Activated T-helper 2 cell treated with anti-CD3 and anti-CD28 coated beads, Interferon-gamma antibody, Interleukin-2, Interleukin-4, amounts not matched to agents 10 μg/mL and 5 μg/mL and 100 μg/mL, durations not matched to agents 14 hours and 24 hours and 36 hours (primary cell): ENCODE measurements at regions not wholly inside any gene's neighbourhood (a gene's known extent, or its start where the extent isn't known, plus 50 kb on each side); places are given as distances from the start of the nearest gene placed in this dataset.
"Not testable (repeated sequence)": the region's sequence is repeated elsewhere in the genome, so short reads cannot be mapped to it uniquely, and the experiment has no call there.

Source experiments
- DNase-seq: peaks from one replicate; pipeline ENCODE4 v3.0.0; 2021; ENCODE audit warnings: low spot score
- H3K27ac Mint-ChIP-seq: one replicate; pipeline ENCODE4 v1.8.0; 2021; ENCODE audit warnings: mixed read lengths
- H3K27me3 Mint-ChIP-seq: one replicate; pipeline ENCODE4 v1.8.0; 2021; ENCODE audit warnings: low read depth, mixed read lengths
- H3K36me3 Mint-ChIP-seq: one replicate; pipeline ENCODE4 v1.8.0; 2021; ENCODE audit warnings: low read depth, mixed read lengths
- H3K4me1 Mint-ChIP-seq: one replicate; pipeline ENCODE4 v1.8.0; 2021; ENCODE audit warnings: low read depth, mixed read lengths
- H3K4me3 Mint-ChIP-seq: one replicate; pipeline ENCODE4 v1.8.0; 2021; ENCODE audit warnings: low read depth, mild to moderate bottlenecking, moderate library complexity, mixed read lengths
- H3K9me3 Mint-ChIP-seq: one replicate; pipeline ENCODE4 v1.8.0; 2021; ENCODE audit warnings: mixed read lengths
- intact Hi-C: fragments of 100-400 bp; cut with micrococcal nuclease; formaldehyde crosslinking; loops from one replicate; pipeline ENCODE4 v1.15.1; 2023

DNA sequence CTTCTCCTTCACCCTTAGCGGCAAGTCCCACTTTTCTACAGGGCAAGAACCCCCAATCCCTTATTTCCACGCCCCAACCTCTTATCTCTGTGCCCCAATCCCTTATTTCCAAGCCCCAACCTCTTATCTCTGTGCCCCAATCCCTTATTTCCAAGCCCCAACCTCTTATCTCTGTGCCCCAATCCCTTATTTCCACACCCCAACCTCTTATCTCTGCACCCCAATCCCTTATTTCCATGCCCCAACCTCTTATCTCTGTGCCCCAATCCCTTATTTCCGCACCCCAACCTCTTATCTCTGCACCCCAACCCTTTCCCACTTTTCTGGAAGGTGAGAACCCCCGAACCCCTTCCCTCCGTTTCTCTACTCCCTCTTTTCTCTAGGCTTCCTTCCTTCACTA is 116.1 kb upstream of the GJE1 start:
- H3K36me3 Mint-ChIP-seq, H3K27ac Mint-ChIP-seq, H3K4me1 Mint-ChIP-seq, H3K27me3 Mint-ChIP-seq, DNase-seq, intact Hi-C loops, H3K4me3 Mint-ChIP-seq, H3K9me3 Mint-ChIP-seq: not testable (repeated sequence)

DNA sequence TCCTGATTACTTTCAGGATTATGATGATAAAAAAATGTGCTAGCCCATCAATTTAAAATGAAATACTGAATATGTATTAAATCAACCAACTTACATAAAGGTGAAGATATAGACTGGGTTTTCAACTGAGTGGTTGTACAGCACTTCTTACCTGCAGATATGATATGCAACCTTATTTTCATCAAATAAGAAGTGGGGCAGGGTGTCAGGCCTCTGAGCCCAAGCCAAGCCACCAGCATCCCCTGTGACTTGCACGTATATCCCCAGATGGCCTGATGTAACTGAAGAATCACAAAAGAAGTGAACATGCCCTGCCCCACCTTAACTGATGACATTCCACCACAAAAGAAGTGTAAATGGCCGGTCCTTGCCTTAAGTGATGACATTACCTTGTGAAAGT is 117.3 kb upstream of the GJE1 start:
- H3K4me1 Mint-ChIP-seq, intact Hi-C loops, H3K4me3 Mint-ChIP-seq, H3K9me3 Mint-ChIP-seq, H3K27ac Mint-ChIP-seq, H3K36me3 Mint-ChIP-seq, DNase-seq: not testable (repeated sequence)
- peaks cover 10% of the 10 kb centered on the region for H3K27me3 Mint-ChIP-seq

DNA sequence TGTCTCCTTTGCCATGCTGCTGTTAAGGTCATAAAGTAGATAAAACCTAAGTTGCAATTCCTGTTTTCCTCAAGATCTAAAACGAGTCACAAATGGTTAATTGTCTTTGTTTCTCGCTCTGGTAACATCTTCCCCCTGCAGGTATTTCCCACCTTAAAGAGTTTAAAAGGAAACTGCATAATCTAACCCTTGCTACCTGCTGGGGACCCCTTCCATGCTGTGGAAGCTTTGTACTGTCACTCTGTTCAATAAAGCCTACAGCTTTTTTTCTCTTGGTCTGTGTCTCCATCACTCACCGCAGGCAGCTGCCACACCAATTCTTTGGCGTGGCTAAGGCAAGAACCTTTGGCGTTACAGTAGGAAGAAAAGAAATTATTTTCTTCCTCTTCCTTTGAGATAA is 117.7 kb upstream of the GJE1 start:
- Mint-ChIP-seq H3K4me1 (peaks cover 4% of the 10 kb centered on the region), H3K27me3 (peaks cover 10% of the 10 kb centered on the region), H3K36me3 (no peaks in the 10 kb centered on the region), H3K9me3 (no peaks in the 10 kb centered on the region), H3K27ac (no peak overlapping the region), H3K4me3 (no peak overlapping the region)
- DNase-seq, result no peak
- intact Hi-C loops, result no loop called here

DNA sequence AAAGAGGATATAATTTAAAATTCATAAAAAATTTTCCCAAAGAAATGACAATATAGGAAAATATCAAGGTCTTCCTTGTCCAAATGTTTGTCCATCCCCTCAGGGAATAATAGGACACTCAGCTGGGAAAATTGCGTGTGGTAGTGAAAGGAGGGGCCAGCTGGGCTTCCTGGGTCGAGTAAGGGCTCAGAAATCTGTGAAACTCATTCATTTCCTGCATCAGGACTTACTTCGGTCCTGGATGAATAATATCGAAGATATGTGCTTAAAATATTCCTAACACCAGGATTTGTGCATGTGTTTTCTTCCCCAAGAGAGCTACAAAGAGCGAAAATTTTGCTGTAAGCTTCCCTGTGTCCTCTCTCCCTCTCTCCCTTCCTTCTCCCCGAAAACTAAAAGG is 118.2 kb upstream of the GJE1 start:
- H3K4me1 Mint-ChIP-seq, result peaks cover 4% of the 10 kb centered on the region
- no peak overlapping the region for H3K27ac Mint-ChIP-seq
- peaks cover 10% of the 10 kb centered on the region for H3K27me3 Mint-ChIP-seq
- H3K4me3 Mint-ChIP-seq, result no peak overlapping the region
- no peak for DNase-seq
- intact Hi-C loops, result no loop called here
- H3K36me3 Mint-ChIP-seq, result no peaks in the 10 kb centered on the region
- no peaks in the 10 kb centered on the region for H3K9me3 Mint-ChIP-seq

DNA sequence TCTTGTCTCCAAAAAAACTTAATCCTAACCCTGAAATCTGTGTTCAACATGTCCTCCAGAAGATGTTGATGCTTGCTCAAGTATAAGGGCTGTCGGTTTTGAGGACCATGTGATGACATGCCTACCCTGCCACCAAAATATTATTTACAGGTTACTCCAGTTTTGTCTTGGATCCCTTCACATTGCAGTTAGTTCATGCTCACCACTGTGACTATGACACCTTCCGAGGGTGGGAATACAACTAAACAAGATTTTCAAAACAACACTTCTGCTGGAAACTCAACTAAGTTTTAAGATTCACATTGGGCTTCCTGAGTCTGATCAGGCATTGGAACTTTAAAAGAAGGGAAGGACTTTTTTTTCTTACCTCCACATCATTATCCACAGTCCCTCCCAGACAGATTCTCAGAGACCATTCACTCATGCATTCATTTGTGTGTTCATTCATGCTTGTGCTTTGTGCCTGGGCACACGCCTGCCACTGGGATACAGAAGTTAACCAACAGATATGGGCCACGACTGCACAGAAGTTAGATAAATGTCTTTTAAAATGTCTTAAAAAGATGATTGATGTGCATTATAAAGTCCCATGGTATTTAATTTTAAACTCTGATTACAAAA is 118.7 kb upstream of the GJE1 start:
- DNase-seq, result no peak
- Mint-ChIP-seq H3K4me3 (no peak overlapping the region), H3K27me3 (peaks cover 10% of the 10 kb centered on the region), H3K9me3 (no peaks in the 10 kb centered on the region), H3K4me1 (peaks cover 4% of the 10 kb centered on the region), H3K27ac (no peak overlapping the region), H3K36me3 (no peaks in the 10 kb centered on the region)
- intact Hi-C loops, result no loop called here

DNA sequence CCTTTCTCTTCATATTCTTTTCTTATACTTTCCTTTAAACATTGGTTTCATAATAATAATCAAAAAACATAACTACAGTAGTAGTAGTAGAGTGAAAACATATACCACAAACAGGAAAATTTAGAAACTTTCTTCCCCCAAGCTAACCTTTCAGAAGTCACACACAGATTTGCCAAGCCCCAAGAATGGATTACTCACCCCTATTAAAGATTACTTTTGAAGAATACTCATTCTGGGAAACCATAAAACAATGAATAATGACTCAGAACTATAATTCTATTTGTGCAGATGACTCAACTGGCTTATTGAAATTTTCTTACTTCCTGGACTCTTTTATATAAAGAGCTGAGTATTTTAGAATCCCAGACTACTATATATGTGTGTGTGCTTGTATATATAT is 119.4 kb upstream of the GJE1 start:
- intact Hi-C loops, result no loop called here

DNA sequence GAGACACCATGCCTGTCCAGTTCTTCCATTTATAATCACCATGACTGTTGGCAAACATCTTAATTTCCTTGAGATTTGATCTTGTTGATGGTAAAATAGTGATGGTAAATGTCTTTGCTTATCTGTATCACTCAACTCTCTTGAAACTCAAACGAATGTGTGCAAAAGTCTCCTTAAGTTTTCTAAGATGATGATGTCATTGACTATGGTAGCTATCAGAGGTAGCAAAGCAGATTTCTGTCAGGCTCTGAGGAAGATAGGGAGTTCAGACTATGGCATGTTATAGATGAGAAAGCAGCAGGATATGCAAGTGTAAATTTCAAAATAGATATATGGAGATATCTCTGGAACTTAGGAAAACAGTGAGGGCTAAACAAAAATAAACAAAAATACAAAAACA is 121.0 kb upstream of the GJE1 start:
- Mint-ChIP-seq H3K27ac (no peak overlapping the region), H3K27me3 (peaks cover 10% of the 10 kb centered on the region), H3K4me1 (peaks cover 4% of the 10 kb centered on the region), H3K4me3 (no peak overlapping the region), H3K36me3 (no peaks in the 10 kb centered on the region), H3K9me3 (no peaks in the 10 kb centered on the region)
- intact Hi-C loops, result no loop called here
- DNase-seq, result no peak

More for the DNA sequence above, 119.4 kb upstream of the GJE1 start:
- Mint-ChIP-seq H3K4me1 (peaks cover 4% of the 10 kb centered on the region), H3K36me3 (no peaks in the 10 kb centered on the region), H3K27me3 (peaks cover 10% of the 10 kb centered on the region), H3K27ac (no peak overlapping the region), H3K4me3 (no peak overlapping the region), H3K9me3 (no peaks in the 10 kb centered on the region)
- DNase-seq, result no peak

DNA sequence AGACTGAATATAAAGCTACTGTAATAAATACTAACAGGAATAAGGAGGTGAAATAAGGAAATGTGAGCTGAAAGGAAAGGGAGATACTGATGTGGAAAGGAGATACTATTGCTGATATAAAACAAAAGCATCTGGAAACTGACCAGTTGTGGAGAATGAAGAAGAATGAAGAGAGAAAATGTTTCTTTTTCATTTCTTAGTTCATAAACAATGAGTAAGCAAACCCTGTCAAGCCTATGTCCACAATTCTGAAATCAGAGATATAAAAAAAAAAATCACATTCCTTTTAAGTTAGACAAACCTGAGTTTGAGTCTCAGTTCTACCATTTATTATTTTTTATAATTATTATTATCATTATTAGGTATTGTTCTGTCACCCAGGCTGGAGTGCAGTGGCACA is 121.6 kb upstream of the GJE1 start:
- H3K4me1 Mint-ChIP-seq, result peaks cover 4% of the 10 kb centered on the region
- H3K27ac Mint-ChIP-seq, result no peak overlapping the region
- DNase-seq, result no peak
- intact Hi-C loops, result no loop called here
- H3K27me3 Mint-ChIP-seq, result peaks cover 10% of the 10 kb centered on the region
- H3K9me3 Mint-ChIP-seq, result no peaks in the 10 kb centered on the region
- no peaks in the 10 kb centered on the region for H3K36me3 Mint-ChIP-seq
- H3K4me3 Mint-ChIP-seq, result no peak overlapping the region

DNA sequence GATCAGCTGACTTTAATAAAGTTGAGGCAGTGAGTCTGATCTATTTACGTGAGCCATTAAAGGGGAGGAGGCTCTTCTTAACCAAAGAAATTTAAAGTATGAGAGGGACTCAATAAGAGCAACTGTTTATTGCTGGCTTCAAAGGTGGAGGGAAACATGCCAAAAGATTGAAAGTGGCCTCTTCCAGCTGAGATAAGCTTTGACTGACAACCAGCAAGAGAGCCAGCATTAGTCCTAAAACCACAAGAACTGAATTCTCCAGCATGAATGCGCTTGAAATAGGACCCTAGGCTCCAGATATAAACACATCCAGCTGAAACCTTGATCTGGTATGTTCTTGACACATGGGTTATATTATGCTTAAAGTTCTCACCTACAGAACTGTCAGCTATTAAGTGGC is 123.1 kb upstream of the GJE1 start:
- intact Hi-C loops, result no loop called here
- H3K27me3 Mint-ChIP-seq, result peaks cover 10% of the 10 kb centered on the region

DNA sequence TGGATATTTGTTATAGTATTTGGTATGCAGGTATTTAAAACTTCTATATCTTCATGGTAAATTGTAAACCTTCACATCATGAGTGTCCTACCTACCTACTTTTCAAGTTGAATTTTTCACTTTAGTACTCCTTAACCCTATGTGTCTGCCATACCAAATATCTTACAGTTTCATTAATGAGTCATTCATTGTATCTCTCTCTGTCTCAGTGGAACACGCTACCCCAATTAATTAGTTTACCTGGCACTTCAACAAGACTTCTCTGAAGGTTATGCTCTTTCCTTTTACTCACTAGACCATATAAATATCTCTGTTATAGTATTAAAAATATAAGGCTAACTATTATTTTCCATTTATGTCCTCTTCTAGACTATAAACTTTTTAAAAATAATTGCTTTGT is 123.9 kb upstream of the GJE1 start:
- Mint-ChIP-seq H3K27me3 (peaks cover 10% of the 10 kb centered on the region), H3K36me3 (no peaks in the 10 kb centered on the region), H3K4me3 (no peak overlapping the region), H3K9me3 (no peaks in the 10 kb centered on the region), H3K4me1 (peaks cover 4% of the 10 kb centered on the region), H3K27ac (no peak overlapping the region)
- intact Hi-C loops, result no loop called here
- no peak for DNase-seq

More for the DNA sequence above, 123.1 kb upstream of the GJE1 start:
- Mint-ChIP-seq H3K4me1 (peaks cover 4% of the 10 kb centered on the region), H3K9me3 (no peaks in the 10 kb centered on the region), H3K27ac (no peak overlapping the region), H3K4me3 (no peak overlapping the region), H3K36me3 (no peaks in the 10 kb centered on the region)
- DNase-seq, result no peak

DNA sequence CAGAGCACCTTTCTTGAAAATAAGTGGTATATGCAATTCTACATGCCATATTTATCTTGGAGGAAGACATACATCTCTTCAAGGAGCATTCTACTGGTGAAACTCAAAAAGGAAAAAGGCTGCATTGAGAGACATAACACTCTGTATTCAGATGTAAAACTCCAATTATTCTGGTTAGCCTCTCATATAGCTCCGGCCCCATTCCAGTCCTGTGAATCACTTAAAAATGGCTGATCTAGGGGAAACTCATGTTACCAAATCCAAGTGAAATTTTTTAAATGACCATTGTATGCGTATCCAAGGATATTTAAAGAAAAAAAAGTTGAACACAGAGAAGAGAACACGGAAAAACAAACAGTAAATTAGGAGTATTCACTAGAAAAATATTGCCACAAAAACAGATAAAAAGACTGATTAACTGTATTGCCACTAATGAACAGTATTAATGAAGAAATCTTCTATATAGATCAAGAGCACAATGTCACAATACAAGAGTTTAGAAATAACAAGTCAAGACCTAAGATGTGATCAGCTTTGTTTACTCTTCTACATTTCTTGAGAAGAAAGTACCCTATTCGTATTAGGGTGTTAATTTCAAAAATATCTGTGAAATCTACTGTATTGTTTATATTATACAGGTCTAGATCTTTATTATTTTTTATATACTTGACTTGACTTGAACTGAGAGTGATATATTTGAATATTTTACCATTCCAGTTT is 124.5 kb upstream of the GJE1 start:
- DNase-seq, result no peak
- intact Hi-C loops, result no loop called here
- Mint-ChIP-seq H3K27ac (no peak overlapping the region), H3K4me1 (peaks cover 2% of the 10 kb centered on the region), H3K27me3 (peaks cover 10% of the 10 kb centered on the region), H3K4me3 (no peak overlapping the region), H3K36me3 (no peaks in the 10 kb centered on the region), H3K9me3 (no peaks in the 10 kb centered on the region)

DNA sequence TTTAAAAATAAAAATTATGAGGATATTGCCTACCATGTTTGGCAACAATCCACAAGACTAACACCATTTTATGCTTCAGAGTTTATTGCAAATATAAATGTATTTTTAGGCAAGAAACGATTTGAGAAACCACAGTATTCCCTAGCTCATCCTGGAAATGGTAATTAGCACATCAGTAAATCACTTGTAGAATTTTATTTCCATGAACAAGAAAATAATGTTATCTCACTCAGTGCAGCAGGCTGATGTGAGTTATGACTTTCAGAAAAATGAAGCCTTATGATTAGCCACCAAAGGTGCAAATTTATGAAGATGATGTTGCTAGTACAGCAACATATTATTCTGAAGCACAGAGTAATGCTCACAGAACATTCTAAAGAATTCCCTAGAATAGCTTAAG is 127.7 kb upstream of the GJE1 start:
- DNase-seq, result no peak
- Mint-ChIP-seq H3K9me3 (no peaks in the 10 kb centered on the region), H3K27ac (no peak overlapping the region), H3K36me3 (no peaks in the 10 kb centered on the region), H3K27me3 (no peaks in the 10 kb centered on the region), H3K4me1 (no peaks in the 10 kb centered on the region), H3K4me3 (no peak overlapping the region)
- intact Hi-C loops, result no loop called here

DNA sequence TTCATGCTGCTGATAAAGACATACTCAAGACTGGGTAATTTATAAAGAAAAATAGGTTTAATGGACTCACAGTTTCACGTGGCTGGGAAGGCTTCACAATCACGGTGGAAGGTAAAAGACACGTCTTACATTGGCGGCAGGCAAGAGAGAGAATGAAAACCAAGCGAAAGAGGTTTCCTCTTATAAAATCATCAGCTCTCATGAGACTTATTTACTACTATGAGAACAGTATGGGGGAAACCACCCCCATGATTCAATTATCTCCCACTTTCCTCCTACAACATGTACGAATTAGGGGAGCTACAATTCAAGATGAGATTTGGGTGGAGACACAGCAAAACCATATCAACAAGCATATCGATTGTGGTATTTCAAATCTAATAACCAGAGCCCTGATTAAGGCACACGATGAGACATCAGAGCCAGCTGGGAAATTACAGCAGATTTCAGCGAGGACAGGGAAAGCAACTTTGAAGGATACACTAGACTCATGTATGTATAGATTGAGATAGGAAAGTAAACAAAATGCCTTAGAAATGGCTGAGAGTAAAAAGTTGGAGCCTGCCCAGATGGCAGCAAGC is 129.8 kb upstream of the GJE1 start:
- Mint-ChIP-seq H3K4me1 (no peaks in the 10 kb centered on the region), H3K36me3 (no peaks in the 10 kb centered on the region), H3K27me3 (no peaks in the 10 kb centered on the region), H3K4me3 (no peak overlapping the region), H3K27ac (no peak overlapping the region), H3K9me3 (no peaks in the 10 kb centered on the region)
- intact Hi-C loops, result no loop called here
- no peak for DNase-seq
